GM12875 (cell line): ENCODE measurements at regions not wholly inside any gene's neighbourhood (a gene's known extent, or its start where the extent isn't known, plus 50 kb on each side); places are given as distances from the start of the nearest gene placed in this dataset.

Source experiments
- H3K4me3 ChIP-seq: one replicate; pipeline ENCODE4 v1.5.1; 2011; ENCODE audit warnings: low read depth, low read length, control low read depth
- TF ChIP-seq, protein P1 (sequence below): IDR thresholded peaks from 2 replicates; pipeline ENCODE4 v1.5.1; 2011; ENCODE audit warnings: low read depth, mild to moderate bottlenecking, control low read depth, inconsistent platforms, low read length, moderate library complexity, borderline replicate concordance; ENCODE audit not compliant: insufficient read depth

DNA sequence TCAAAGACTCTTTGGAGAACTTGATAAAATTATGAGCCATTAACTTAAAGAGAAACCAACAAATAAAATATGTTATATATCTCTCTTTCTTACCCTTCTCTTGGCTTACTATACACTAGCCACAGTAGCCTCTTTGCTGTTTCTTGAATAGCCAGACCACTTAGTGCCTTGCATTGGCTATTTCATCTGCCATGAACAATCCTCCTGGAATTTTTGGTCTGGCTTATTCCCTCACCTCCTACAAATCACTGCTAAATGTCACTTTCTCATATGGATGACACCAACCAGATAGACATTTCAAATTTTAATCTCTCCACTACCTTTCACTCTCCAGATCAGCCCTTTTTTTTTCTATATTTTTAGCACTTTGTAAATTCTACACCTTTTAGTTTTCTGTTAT is 1581.7 kb downstream of the EFNA5 start:
- TF ChIP-seq, protein P1, sequence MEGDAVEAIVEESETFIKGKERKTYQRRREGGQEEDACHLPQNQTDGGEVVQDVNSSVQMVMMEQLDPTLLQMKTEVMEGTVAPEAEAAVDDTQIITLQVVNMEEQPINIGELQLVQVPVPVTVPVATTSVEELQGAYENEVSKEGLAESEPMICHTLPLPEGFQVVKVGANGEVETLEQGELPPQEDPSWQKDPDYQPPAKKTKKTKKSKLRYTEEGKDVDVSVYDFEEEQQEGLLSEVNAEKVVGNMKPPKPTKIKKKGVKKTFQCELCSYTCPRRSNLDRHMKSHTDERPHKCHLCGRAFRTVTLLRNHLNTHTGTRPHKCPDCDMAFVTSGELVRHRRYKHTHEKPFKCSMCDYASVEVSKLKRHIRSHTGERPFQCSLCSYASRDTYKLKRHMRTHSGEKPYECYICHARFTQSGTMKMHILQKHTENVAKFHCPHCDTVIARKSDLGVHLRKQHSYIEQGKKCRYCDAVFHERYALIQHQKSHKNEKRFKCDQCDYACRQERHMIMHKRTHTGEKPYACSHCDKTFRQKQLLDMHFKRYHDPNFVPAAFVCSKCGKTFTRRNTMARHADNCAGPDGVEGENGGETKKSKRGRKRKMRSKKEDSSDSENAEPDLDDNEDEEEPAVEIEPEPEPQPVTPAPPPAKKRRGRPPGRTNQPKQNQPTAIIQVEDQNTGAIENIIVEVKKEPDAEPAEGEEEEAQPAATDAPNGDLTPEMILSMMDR: no peak

DNA sequence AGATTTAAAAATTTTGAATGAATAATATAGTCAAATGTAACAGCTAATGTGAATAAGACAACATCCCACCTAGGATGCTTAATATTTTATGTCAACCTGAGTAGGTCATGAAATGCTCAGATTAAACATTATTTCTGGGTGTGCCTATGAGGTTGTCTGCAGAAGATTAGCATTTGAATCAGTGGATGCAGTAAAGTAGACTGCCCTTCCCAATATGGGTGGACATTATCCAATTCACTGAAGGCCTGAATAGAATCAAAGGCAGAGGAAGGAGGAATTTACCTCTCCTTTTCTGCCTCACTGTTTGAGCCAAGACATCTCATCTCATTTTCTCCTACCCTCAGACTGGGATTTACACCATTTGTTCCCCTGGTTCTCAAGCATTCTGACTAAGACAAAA is 1582.3 kb downstream of the EFNA5 start:
- TF ChIP-seq, protein P1: no peak
- no peak overlapping the region for H3K4me3 ChIP-seq

More for the DNA sequence above, 1581.7 kb downstream of the EFNA5 start:
- H3K4me3 ChIP-seq: no peak overlapping the region

DNA sequence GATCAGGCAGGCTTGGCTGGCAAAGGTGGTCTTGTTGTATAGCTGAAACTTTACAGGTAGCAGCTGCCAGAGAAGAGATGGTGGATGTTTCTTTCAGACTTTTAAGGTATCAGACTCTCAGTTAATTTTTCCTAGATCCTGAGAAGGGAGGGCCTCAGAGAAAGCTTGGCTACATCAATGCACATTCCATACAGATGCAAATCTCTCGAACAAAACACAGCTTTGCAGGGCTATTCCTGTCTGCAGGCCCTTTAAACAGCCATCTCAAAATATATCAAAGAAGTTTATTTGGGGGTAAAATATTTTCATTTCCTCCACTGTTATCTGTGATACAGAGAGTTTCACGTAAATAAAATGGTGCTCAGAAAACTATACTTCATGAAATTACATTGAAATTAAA is 1584.4 kb downstream of the EFNA5 start:
- TF ChIP-seq, protein P1: no peak
- H3K4me3 ChIP-seq: no peak overlapping the region

DNA sequence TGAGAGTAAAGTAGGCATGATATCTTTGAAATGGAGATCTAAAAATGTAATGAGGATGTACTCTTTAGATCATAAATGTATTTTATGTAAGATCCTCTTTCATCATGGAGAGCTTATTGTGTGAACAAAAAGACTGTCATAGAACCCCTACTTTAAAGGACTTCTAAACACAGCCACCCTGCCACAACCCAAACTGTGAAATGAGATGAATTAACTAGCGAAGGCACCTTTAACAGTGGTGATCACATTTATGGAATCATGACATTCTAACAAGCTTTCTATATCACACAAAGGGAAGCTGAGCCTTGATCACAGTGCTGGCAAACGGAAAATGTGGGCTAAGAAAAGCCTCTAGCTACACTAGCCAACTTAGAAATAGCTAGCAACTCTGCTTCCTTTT is 1585.2 kb downstream of the EFNA5 start:
- TF ChIP-seq, protein P1: no peak
- no peak overlapping the region for H3K4me3 ChIP-seq

DNA sequence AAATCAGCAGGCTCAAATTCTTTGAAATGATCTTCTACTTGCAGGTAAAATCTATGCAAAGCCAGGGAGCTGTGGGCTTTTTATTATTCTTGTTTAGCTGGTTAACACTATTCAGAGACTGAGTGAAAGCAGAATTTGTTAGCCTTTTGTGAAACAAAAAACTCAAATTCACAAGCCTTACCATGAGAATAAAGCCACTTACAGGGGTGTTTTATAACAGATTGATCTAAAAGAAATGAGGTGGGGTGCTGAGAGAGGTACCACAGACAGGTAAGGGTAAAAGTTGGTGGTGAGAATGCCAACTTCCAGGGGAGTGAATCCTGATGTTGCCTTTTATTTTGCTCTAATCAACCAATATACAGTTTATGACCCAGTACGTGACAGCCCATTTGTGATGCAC is 1585.6 kb downstream of the EFNA5 start:
- TF ChIP-seq, protein P1: no peak
- no peak overlapping the region for H3K4me3 ChIP-seq

DNA sequence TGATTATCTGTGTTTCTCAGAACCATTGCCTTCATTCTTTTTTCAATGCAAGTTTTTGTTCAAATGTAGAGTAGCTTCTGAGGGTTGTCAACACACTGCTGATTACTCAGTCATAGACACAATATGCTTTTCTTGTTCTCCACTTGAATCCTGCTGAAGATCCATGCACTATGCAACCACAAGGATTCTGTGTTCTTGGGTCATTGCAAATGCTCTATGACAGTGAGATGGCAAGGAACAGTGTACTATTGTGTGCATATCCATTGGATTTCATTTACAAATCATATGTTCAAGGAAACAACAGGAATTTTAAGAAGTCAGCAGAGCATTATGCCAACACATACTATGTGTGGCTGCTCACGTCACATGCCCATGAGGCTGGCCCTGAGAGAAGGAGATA is 1590.2 kb downstream of the EFNA5 start:
- TF ChIP-seq, protein P1: no peak
- H3K4me3 ChIP-seq: no peak overlapping the region

DNA sequence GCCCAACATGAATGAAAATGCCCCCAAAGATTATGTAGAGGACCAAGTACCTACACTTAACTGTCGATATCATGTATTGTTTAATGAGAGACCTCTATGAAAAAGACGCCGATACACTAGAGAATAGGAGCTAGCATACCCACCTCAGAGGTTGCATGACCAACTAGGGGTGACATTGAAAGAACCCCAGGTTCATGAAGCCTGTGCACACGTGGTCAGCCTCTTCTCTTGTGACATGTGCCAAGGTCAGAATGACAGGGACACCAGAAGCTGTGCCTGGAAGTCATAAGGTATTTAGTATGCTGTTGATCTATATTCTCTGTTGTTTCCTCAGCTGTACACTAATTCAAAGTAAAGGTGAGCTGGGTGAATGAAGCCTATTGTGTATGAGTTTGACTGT is 1594.1 kb downstream of the EFNA5 start:
- TF ChIP-seq, protein P1: no peak
- H3K4me3 ChIP-seq: no peak overlapping the region
